ENCODE measurements at regions not wholly inside any gene's neighbourhood (a gene's known extent, or its start where the extent isn't known, plus 50 kb on each side); places are given as distances from the start of the nearest gene placed in this dataset.

GRCh38 chr3:193851941-193852674, 259.1 kb downstream of the OPA1 start:
- DNase-seq, result peak; percentile 73

GRCh38 chr3:193852901-193853300, 259.9 kb downstream of the OPA1 start:
- no peak for DNase-seq

DNA sequence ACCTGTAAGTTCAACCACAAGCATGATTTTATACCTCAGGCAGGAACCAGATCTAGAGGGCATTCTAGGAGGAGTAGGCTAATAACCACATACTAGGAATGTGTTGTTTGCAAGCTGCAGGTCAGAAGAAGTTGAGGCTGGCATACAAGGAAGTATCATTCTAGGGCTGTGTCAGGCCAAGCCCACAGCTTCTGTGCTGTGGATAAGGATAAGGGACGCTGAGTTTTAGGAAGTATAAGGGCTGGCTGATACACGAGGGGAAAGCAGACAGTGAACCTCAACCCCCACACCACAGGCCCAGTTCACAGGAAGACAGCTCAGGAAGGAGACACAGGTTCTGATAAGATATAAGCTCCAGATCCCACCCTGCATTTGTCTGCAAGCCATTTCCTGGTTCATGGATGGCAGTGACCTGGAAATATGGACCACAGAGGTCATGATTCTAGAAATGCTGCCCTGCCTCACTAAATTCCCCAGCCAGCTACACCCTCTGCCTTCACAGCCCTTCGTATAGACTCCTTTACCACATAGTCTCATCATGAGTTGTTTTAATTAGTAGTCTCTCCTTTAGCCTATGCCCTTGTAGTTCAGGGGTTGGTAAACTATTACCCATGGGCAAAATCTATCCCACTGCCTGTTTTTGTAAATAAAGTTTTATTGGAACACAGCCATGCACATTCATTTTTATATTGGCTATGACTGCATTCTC, 260.7 kb downstream of the OPA1 start:
- no peak for DNase-seq

DNA sequence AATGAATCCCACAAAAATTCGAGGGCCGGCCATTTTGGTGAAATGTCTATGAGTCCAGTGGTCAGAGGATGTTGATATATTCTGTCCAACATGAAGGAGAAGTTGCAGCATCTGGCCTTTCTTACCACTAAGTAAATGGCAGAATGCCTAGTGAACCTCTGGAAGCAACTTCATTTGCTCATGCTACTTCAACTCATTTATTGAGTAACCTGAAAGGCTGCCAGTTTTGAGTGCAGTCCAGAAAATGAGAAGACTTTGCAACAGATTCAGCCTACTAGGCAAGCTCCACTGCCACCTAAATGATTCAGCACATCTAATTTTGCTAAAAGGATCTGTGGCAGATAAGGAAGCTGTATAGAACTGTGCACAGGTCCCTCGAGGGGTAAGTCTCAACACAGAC, 265.0 kb downstream of the OPA1 start:
- no peak for DNase-seq

GRCh38 chr3:193859195-193859594, 266.2 kb downstream of the OPA1 start:
- no peak for DNase-seq

DNA sequence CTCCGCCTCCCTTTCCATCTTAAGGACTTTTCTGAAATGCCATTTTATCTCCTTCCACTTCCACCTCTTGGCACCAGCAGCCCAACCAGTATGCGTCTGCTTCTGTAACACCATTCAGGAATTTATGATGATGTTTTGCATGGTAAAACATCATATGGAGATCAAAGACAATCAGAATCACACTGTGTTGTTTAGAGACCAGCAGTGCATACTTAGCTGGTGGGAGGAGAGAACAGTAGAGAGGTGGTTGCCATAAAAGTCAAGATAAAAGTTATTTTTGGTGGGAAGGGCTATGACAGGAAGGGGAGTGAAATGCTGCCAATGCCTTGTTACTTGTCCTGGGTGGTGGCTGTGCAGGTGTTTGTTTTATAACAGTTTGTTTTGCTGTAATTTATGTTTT, 268.0 kb downstream of the OPA1 start:
- DNase-seq, result no peak

DNA sequence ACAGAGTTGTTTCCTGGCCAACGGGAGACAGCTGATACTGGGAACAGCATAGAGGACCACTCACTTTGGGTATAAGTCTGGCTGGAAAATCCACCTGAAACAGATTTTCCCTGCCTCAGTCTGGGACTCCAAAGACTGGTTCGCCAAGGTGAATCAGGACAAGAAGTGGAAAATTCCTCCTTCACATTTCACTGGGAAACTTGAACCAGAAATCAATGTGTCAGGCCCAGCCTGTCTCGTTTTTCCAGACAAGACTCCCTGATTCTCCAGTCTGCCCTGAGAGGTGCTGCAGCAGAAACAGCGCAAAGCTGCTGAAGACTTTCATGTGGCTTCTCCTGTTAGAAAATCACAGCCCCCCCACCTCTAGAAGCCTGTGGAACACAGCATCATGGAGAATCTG, 269.8 kb downstream of the OPA1 start:
- DNase-seq, result no peak

DNA sequence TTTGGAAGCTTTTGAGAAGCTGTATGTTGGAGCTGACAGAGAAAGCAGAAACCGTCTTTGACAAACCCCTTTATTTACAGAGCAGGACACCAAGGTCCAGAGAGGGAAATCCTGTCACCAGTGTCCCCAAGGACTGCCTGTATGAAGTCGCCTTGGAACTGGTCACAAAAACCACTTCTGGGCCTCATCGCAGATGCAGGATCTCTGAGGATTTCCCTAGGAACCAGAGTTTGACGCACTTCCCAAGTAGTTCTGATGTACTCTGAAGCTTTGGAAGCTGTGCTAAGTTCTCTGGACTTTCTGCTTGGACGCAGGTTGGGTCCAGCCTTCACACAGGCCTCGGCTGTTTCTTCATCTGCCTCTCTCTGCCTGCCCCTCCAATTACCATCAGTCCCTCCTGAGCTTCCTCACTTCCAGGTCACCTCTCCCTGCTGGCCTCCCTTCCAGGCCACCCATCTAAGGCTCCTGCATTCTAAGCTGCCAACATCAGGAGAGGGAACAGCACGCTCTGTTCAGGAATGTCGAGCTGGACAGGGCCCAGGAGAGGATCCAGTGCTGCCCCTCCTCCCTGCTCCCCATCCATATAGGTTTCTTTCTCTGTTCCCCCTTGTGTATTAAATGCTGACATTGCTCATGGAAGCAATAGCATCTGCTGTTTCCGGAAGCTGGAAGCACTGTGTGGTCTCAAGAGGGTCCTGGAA, 270.8 kb downstream of the OPA1 start:
- DNase-seq, result no peak

DNA sequence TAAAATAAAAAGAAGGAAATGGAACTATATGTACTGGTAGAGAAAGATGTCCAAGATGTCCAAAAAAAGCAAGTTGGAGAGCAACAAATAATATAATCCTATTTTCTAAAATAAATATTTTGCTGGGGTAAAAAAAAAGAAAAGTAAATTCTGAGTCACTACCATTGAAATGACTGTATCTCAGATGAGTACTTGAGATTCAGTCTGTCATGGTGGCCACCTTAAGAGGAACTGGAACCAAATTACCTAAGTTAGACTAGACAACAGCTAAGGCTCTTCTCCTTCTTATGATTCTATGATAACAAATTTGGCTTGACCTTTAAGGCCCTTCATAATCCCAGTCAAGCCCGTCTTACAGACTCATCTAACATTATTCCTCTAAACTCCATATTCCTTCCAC, 270.6 kb upstream of the HES1 start:
- DNase-seq, result no peak

- DNase-seq, result no peak
Observed at GRCh38 chr3:193865896-193866480, 270.0 kb upstream of the HES1 start.

DNA sequence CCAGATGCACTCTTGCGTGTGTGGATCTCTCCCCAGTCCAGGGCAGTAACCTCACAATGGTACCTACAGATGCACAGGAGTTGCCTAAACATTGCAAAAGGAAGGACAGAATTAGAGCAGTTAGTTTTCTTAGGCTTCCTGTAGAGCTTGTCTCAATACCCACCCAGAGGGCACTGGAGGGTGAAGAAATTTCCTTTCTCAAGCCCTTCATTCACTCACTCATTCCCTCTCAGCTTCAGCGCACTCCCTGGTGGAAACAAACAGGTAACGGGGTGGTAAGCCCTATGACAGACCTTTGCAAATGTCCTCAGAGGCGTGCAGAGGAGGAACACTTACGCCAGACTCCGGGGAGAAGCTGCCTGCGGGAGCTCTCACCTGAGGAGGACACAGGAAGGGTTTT, 267.4 kb upstream of the HES1 start:
- DNase-seq, result no peak

DNA sequence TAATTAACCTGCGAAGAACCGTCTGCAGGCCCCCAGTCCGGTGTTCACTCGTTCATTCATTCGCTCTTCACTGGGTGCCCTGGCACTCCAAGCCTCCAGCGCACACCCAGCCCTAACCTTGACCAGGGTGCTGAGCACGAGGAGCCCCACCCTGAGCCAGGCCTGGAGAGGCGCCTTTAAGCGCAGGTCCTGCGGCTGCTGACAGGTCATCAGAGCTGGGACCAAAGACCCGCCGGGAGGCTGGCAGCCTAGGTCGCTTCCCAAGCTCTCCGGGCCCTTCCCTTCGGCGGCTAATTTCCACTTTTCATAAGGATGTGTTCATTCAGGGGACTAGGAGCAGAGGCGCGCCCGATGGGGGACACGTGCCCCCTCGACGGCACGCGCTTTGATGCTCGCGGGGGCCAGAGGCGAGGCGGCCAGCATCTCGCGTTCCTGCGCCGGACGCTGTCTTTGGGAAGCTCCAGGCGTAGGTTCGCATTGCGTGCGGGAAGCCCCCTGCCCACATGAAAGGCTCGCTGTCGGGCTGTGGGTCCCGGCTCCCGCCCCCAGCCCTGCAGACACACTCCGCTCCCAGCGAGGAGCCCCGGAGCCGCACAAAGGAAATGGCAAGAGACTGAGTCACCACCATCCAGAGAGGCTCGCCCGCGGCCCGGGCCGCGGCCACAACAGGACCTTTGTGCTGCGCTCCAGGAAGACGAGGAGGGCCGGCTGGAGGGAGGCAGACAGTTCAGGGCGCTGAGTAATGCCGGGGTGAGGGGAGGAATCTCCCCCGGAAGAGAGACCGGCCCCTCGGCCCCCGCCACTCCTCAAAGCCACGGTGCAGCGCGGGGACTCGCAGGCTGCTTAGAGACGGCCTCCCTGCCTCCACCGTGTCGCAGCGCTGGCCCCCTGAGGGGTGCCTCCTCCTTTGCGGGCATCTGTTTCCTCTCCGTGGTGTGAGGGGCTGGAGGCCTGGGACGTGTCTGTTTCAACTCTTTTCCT, 266.4 kb upstream of the HES1 start:
- no peak for DNase-seq

GRCh38 chr3:193870376-193871219, 265.4 kb upstream of the HES1 start:
- peak; percentile 26 for DNase-seq

GRCh38 chr3:193871220-193871485, 264.8 kb upstream of the HES1 start:
- no peak for DNase-seq

DNA sequence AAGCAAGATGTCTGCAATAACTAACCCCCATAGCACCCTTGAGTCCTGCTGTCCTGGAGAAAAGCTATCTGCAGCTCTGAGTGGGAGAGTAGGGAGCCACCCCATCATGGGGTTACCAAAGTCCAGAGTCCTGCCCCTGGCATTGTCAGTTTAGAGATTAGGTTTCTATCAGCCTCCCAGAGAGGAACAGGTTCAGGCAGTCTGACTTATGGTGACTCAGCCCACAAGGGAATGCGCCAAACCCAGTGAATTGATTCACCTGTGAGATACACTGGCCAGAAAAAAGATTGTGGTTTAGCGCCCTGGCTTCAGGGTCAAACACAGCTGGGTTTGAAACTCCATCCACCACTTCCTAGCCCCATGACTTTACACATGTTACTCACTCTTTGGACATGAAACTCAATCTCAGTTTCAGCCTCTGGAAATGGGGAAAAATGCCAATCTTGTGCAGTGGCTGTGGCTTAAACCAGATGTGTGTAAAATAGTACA, 263.6 kb upstream of the HES1 start:
- DNase-seq, result peak; percentile 38

GRCh38 chr3:193873426-193874201, 262.3 kb upstream of the HES1 start:
- DNase-seq, result no peak

- DNase-seq, result no peak
Observed at GRCh38 chr3:193874512-193874911, 261.4 kb upstream of the HES1 start.

DNA sequence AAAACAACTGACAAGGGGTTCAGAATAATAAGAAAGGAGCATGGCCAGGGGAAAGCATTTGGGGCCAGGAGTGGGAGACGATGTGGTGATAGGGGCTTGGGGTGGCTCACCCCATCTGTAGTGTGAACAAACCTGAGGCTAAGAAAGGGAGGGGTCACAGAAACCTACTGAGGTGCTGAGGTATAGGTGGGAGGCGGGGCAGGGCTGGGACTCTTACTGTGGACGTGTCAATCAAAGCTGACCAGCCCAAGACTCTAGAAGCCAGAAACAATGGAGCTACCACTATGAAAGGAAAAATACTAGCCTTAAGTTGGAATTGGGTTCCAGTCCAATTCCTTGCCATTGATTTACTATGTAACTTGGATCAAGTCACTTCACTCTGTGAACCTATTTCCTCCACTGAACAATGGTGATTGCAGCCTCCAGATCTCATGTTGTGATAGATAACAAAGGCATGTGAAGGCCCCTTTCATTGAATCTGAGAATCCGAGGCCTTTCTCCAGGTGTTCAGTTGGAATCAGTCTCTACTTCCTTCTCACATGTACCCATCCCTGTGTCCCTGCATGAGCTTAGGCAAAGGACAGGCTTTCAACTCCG, 260.9 kb upstream of the HES1 start:
- DNase-seq, result no peak

DNA sequence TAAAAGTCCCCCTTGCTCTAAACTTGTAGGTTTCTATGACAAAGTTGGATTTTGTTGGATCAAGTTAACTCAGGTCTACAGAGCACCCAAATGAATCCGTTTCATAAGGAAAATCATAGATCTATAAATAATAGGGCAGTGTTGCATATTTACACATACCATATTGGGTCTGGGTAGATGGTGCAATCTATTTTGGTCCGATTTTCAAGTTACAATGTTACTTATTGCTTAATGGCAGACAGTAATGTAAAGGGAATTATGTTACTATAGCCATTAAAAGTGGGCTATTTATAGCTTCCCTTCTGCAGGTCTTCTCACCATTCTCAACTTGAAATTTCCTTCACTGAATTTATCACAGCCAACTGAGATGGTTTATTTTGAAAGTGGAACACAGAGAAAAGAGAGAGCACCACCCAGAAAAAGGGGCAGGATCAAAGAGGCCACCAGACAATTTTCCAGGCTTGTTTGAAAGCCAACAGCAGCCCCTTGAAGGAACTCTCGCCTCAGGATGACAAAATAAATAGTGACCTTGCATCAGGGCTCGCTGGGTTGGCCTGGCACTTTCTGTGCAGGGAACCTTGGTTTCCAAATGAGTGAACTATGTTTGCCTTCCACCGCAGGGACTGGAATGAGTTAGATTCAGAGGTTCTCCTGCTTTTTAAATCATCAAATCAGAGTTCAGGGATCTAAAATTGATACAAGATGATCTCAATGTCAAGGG, 260.2 kb upstream of the HES1 start:
- no peak for DNase-seq

All from NCI-H146 (cell line).